ENCODE measurements at regions not wholly inside any gene's neighbourhood (a gene's known extent, or its start where the extent isn't known, plus 50 kb on each side); places are given as distances from the start of the nearest gene placed in this dataset.

GRCh38 chr6:163970846-163971564, 556.5 kb downstream of the QKI start:
- DNase-seq, result no peak

GRCh38 chr6:163965426-163966348, 551.2 kb downstream of the QKI start:
- DNase-seq, result no peak

GRCh38 chr6:163964789-163965188, 550.3 kb downstream of the QKI start:
- no peak for DNase-seq

- no peak for DNase-seq
These were observed 548.9 kb downstream of the QKI start for GRCh38 chr6:163963205-163964120.

- no peak for DNase-seq
These were observed 548.2 kb downstream of the QKI start for GRCh38 chr6:163962627-163963117.

GRCh38 chr6:163960128-163960527, 545.6 kb downstream of the QKI start:
- DNase-seq, result no peak

- no peak for DNase-seq
These were observed 544.1 kb downstream of the QKI start for GRCh38 chr6:163958646-163959045.

GRCh38 chr6:163956571-163957407, 542.3 kb downstream of the QKI start:
- peak; percentile 17 to 43 (median 29) for DNase-seq

GRCh38 chr6:163955756-163956155, 541.2 kb downstream of the QKI start:
- DNase-seq, result no peak

- no peak for DNase-seq
These were observed 540.6 kb downstream of the QKI start for GRCh38 chr6:163955096-163955495.

GRCh38 chr6:163954088-163954775, 539.7 kb downstream of the QKI start:
- DNase-seq, result no peak

GRCh38 chr6:163952005-163952404, 537.5 kb downstream of the QKI start:
- no peak for DNase-seq

- no peak for DNase-seq
These were observed 536.8 kb downstream of the QKI start for GRCh38 chr6:163951326-163951725.

GRCh38 chr6:163950159-163950558, 535.6 kb downstream of the QKI start:
- no peak for DNase-seq

- DNase-seq, result no peak
These were observed 534.9 kb downstream of the QKI start for GRCh38 chr6:163949431-163949830.

GRCh38 chr6:163948250-163948649, 533.7 kb downstream of the QKI start:
- no peak for DNase-seq

- DNase-seq, result no peak
These were observed 532.8 kb downstream of the QKI start for GRCh38 chr6:163947276-163947675.

GRCh38 chr6:163946437-163946836, 531.9 kb downstream of the QKI start:
- no peak for DNase-seq

- no peak for DNase-seq
These were observed 531.3 kb downstream of the QKI start for GRCh38 chr6:163945808-163946207.

GRCh38 chr6:163944897-163945296, 530.4 kb downstream of the QKI start:
- no peak for DNase-seq
